ENCODE measurements at regions not wholly inside any gene's neighbourhood (a gene's known extent, or its start where the extent isn't known, plus 50 kb on each side); places are given as distances from the start of the nearest gene placed in this dataset.

- no peaks in the 10 kb centered on the region for H3K27me3 ChIP-seq (ENCODE audit: control insufficient read depth in 2 of 2, insufficient read depth in 2 of 2, low read length in 2 of 2)
- H3K9ac ChIP-seq (replicated peaks; ENCODE audit: extremely low read depth, insufficient read depth, low read length) = no peak overlapping the region
- DNase-seq (ENCODE audit: low read depth, low spot score) (no peak), FAIRE-seq (no peak)
- H2AFZ ChIP-seq (ENCODE audit: low read depth, low read length) = no peak overlapping the region
- peaks cover 2% of the 10 kb centered on the region for H3K9me3 ChIP-seq (replicated peaks; ENCODE audit: control insufficient read depth, insufficient read depth, low read length)
- no peak overlapping the region for H3K27ac ChIP-seq (ENCODE audit: insufficient read depth, low read depth, low read length)
- H4K20me1 ChIP-seq (replicated peaks; ENCODE audit: control insufficient read depth, extremely low read depth, insufficient read depth, low read length) = no peaks in the 10 kb centered on the region
- dilution Hi-C loops (cut with MboI; ENCODE audit: extremely low pct_ligation_motif_present, low sequenced_read_pairs) (no loop called here), intact Hi-C loops (cut with micrococcal nuclease) (no loop called here)
- H3K4me1 ChIP-seq (ENCODE audit: control insufficient read depth, extremely low read depth, insufficient read depth, low read length) = no peaks in the 10 kb centered on the region
- no peak overlapping the region for H3K4me3 ChIP-seq (replicated peaks in 1 of 3; ENCODE audit: insufficient read depth in 1 of 3, low read depth in 1 of 3, low read length in 3 of 3)
- no TSS peak for BruUV-seq (replicated peaks)
- ChIA-PET CTCF (no interaction called here), POLR2A (no interaction called here)
- no peak overlapping the region for H3K4me2 ChIP-seq (ENCODE audit: insufficient read depth, low read length)
- TF ChIP-seq CTCF (IDR thresholded peaks at IDR 0.05; ENCODE audit: extremely low read depth in 1 of 2, insufficient read depth in 1 of 2, low read depth in 1 of 2, low read length in 2 of 2) (no peak), GATA2 (IDR thresholded peaks at IDR 0.05; ENCODE audit: insufficient read depth, insufficient read length, low read depth, low read length) (no peak), FOS (IDR thresholded peaks at IDR 0.05; ENCODE audit: borderline replicate concordance, insufficient read depth, low read length) (no peak), MYC (IDR thresholded peaks at IDR 0.05; ENCODE audit: low read depth, low read length) (no peak), EZH2 (IDR thresholded peaks at IDR 0.05; ENCODE audit: borderline replicate concordance, low read depth, low read length, severe bottlenecking) (no peak), POLR2A (IDR thresholded peaks at IDR 0.05; ENCODE audit: low read depth, low read length) (no peak), JUN (IDR thresholded peaks at IDR 0.05; ENCODE audit: borderline replicate concordance, insufficient read depth, insufficient read length, low read depth) (no peak), MAX (IDR thresholded peaks at IDR 0.05; ENCODE audit: insufficient read depth, insufficient read length) (no peak), POLR2AphosphoS5 (IDR thresholded peaks at IDR 0.05; ENCODE audit: insufficient read depth, low read depth, low read length) (no peak)
- no peaks in the 10 kb centered on the region for H3K79me2 ChIP-seq (ENCODE audit: control insufficient read depth, insufficient read depth, low read length)
- H3K36me3 ChIP-seq (ENCODE audit: control insufficient read depth in 2 of 2, extremely low read depth in 1 of 2, insufficient read depth in 2 of 2, low read length in 2 of 2) = no peaks in the 10 kb centered on the region
- H3K9me1 ChIP-seq (replicated peaks; ENCODE audit: control insufficient read depth, extremely low read depth, insufficient read depth, low read length) = no peaks in the 10 kb centered on the region
These were observed 486.1 kb upstream of the CDH9 start for GRCh38 chr5:27524515-27524914.

Measured in endothelial cell of umbilical vein (primary cell).